GM23248 (cell line): ENCODE measurements at regions not wholly inside any gene's neighbourhood (a gene's known extent, or its start where the extent isn't known, plus 50 kb on each side); places are given as distances from the start of the nearest gene placed in this dataset.

Source experiments
- DNase-seq: peaks from one replicate; pipeline ENCODE4 v3.0.0-alpha.2; 2015
- H2AFZ ChIP-seq: fragments of 200-600 bp; sonication (generic); 2 replicates; pipeline ENCODE4 v1.6.1; 2016; ENCODE audit warnings: antibody characterized with exemption
- H3F3A ChIP-seq: fragments of 200-600 bp; sonication (generic); 2 replicates; pipeline ENCODE4 v1.6.1; 2016; ENCODE audit warnings: mild to moderate bottlenecking, antibody characterized with exemption, mixed run types; ENCODE audit not compliant: insufficient read depth
- H3K27ac ChIP-seq: fragments of 200-600 bp; sonication (generic); 2 replicates; pipeline ENCODE4 v1.5.1; 2016; ENCODE audit warnings: mild to moderate bottlenecking
- H3K27me3 ChIP-seq: fragments of 200-600 bp; sonication (generic); replicated peaks from 2 replicates; pipeline ENCODE4 v1.6.1; 2016; ENCODE audit warnings: mild to moderate bottlenecking; ENCODE audit not compliant: insufficient read depth
- H3K36me3 ChIP-seq: fragments of 200-600 bp; sonication (generic); 2 replicates; pipeline ENCODE4 v1.6.1; 2016; ENCODE audit warnings: low read depth, mild to moderate bottlenecking
- H3K4me1 ChIP-seq: fragments of 200-600 bp; sonication (generic); 2 replicates; pipeline ENCODE4 v1.6.1; 2016; ENCODE audit warnings: mild to moderate bottlenecking; ENCODE audit not compliant: insufficient read depth
- H3K4me2 ChIP-seq: fragments of 200-600 bp; sonication (generic); one replicate; pipeline ENCODE4 v1.6.1; 2016; ENCODE audit warnings: mild to moderate bottlenecking; ENCODE audit not compliant: unreplicated experiment
- H3K4me3 ChIP-seq: fragments of 200-600 bp; sonication (generic); 2 replicates; pipeline ENCODE4 v1.5.1; 2016; ENCODE audit warnings: mild to moderate bottlenecking
- H3K79me2 ChIP-seq: fragments of 200-600 bp; sonication (generic); 2 replicates; pipeline ENCODE4 v1.6.1; 2016; ENCODE audit warnings: mild to moderate bottlenecking; ENCODE audit not compliant: insufficient read depth
- H3K9ac ChIP-seq: fragments of 200-600 bp; sonication (generic); 2 replicates; pipeline ENCODE4 v1.6.1; 2016; ENCODE audit warnings: mild to moderate bottlenecking
- H3K9me2 ChIP-seq: fragments of 200-600 bp; sonication (generic); 2 replicates; pipeline ENCODE4 v1.6.1; 2016; ENCODE audit warnings: mixed run types, mild to moderate bottlenecking, moderate library complexity; ENCODE audit not compliant: insufficient read depth
- H3K9me3 ChIP-seq: fragments of 200-600 bp; sonication (generic); one replicate; pipeline ENCODE4 v1.6.1; 2017; ENCODE audit warnings: low read depth
- H4K20me1 ChIP-seq: fragments of 200-600 bp; sonication (generic); 2 replicates; pipeline ENCODE4 v1.6.0; 2016; ENCODE audit not compliant: insufficient read depth
- EZH2 ChIP-seq: fragments of 200-600 bp; sonication (generic); IDR thresholded peaks from 2 replicates; pipeline ENCODE4 v1.6.1; 2018; ENCODE audit warnings: antibody characterized with exemption, mild to moderate bottlenecking; ENCODE audit not compliant: insufficient read depth, poor library complexity, severe bottlenecking
- EZH2phosphoT487 ChIP-seq: fragments of 200-600 bp; sonication (generic); IDR thresholded peaks from 2 replicates; pipeline ENCODE4 v1.6.1; 2018; ENCODE audit warnings: antibody characterized with exemption, moderate library complexity, mild to moderate bottlenecking, low read depth; ENCODE audit not compliant: insufficient read depth
- WGBS, 2 experiments: methylation state at CpG; one replicate each; pipeline ENCODE4 v1.1.6; 2015 to 2017; ENCODE audit warnings: low lambda C conversion rate in 2 of 2, low coverage in 1 of 2; ENCODE audit errors: missing lambda C conversion rate in 2 of 2; 5-methylcytosine and 5-hydroxymethylcytosine counted together
- in situ Hi-C: fragments of 300-500 bp; cut with MboI; formaldehyde crosslinking; loops from 2 replicates; pipeline ENCODE4 v1.15.0; 2020

DNA sequence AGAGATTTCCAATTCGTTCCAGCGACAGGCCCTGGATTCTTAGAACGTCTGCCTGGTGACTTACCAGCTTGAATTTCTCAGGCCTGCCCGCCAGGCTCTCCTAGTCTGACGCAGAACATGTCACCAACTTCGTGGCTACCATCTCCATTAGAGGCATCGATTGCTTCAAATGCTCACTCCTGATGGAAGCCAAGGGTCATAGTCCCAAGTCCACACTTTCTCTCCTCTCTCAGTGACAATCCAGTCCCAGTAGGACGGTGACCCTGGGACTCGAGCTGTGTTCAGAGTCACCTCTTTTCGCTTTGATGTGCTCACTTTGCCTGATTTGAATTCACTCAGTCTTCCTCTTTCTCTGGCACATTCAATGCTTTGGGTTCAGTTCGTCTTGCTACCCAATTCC, 94.8 kb downstream of the GADD45G start:
- H3K4me3 ChIP-seq: no peak overlapping the region
- H3K9me2 ChIP-seq: no peaks in the 10 kb centered on the region
- no peak overlapping the region for H2AFZ ChIP-seq
- no peaks in the 10 kb centered on the region for H3K9me3 ChIP-seq
- no peaks in the 10 kb centered on the region for H3K79me2 ChIP-seq
- DNase-seq: no peak
- TF ChIP-seq EZH2phosphoT487: no peak
- TF ChIP-seq EZH2: no peak
- H3K36me3 ChIP-seq: no peaks in the 10 kb centered on the region
- no peaks in the 10 kb centered on the region for H4K20me1 ChIP-seq
- no peaks in the 10 kb centered on the region for H3K4me1 ChIP-seq
- H3K27ac ChIP-seq: no peak overlapping the region
- no peak overlapping the region for H3K4me2 ChIP-seq
- WGBS, 2 experiments: 49 to 53% methylated on average over 10 to 11 of the region's 11 CpGs
- in situ Hi-C loops: no loop called here
- no peaks in the 10 kb centered on the region; the same call in 1 of the 2 replicates for H3K27me3 ChIP-seq
- no peak overlapping the region for H3K9ac ChIP-seq
- no peaks in the 10 kb centered on the region for H3F3A ChIP-seq

DNA sequence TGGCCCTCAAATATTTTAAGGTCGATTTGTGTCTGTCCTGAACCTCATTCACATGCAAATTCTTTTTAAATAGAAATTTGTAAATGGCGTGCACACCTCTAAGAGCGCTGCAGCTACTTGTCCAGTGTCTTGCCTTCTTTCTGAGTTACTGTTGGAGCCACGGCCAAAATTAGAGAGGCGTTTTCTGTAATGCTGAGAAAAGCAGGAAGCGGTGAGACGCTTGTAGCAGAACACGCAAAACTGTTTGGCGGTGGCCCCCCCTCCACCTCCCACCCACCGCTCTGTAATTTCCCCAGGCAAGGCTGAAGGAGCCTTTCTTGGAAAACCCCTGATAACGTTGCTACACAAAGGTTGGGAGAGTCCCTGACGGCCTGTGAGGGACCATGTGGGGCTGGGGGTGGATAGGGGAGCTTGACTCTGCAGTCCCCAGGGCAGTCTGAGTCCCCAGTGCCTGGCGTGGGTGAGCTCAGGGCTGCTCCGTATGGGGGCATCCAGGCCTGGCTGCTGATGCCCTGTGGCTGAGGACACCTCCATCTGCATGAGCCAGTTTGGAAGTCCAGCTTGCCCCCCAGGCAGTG, 96.5 kb downstream of the GADD45G start:
- no peaks in the 10 kb centered on the region; the same call in 1 of the 2 replicates for H3K27me3 ChIP-seq
- no peaks in the 10 kb centered on the region for H3K4me1 ChIP-seq
- H4K20me1 ChIP-seq: no peaks in the 10 kb centered on the region
- H3F3A ChIP-seq: no peaks in the 10 kb centered on the region
- no peak overlapping the region for H3K9ac ChIP-seq
- no peaks in the 10 kb centered on the region for H3K9me2 ChIP-seq
- no peak overlapping the region for H2AFZ ChIP-seq
- H3K27ac ChIP-seq: no peak overlapping the region
- DNase-seq: no peak
- no peaks in the 10 kb centered on the region for H3K36me3 ChIP-seq
- 58 to 60% methylated on average over 14 of the region's 14 CpGs for WGBS, 2 experiments
- H3K9me3 ChIP-seq: no peaks in the 10 kb centered on the region
- in situ Hi-C loops: no loop called here
- TF ChIP-seq EZH2phosphoT487: no peak
- TF ChIP-seq EZH2: no peak
- H3K79me2 ChIP-seq: no peaks in the 10 kb centered on the region
- H3K4me2 ChIP-seq: no peak overlapping the region
- H3K4me3 ChIP-seq: no peak overlapping the region

DNA sequence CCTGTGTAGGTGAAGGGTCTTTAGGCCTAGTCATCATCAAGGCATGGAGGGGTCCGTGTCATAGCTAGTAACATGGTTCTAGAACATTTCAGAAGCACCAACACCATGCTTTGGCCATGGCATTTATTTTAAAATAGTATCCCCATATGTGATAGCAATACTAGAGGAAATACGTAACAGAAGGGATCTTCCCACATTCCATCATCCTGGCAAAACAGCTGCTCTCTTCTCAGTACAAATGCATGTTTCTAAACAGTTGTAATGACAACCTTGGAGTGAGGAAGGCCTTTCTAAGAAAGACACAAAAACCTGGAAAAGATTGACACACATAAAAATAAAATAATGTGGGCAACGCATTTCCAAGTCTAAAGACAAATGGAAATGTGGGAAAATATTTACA, 97.6 kb downstream of the GADD45G start:
- DNase-seq: no peak
- no peak overlapping the region for H3K9ac ChIP-seq
- H3K9me2 ChIP-seq: no peaks in the 10 kb centered on the region
- H3K4me1 ChIP-seq: no peaks in the 10 kb centered on the region
- no peak overlapping the region for H3K27ac ChIP-seq
- no peak overlapping the region for H3K4me2 ChIP-seq
- H3F3A ChIP-seq: no peaks in the 10 kb centered on the region
- in situ Hi-C loops: no loop called here
- H3K9me3 ChIP-seq: no peaks in the 10 kb centered on the region
- no peaks in the 10 kb centered on the region for H4K20me1 ChIP-seq
- no peaks in the 10 kb centered on the region for H3K79me2 ChIP-seq
- no peaks in the 10 kb centered on the region for H3K36me3 ChIP-seq
- H2AFZ ChIP-seq: no peak overlapping the region
- no peak overlapping the region for H3K4me3 ChIP-seq
- no peaks in the 10 kb centered on the region; the same call in 1 of the 2 replicates for H3K27me3 ChIP-seq
- TF ChIP-seq EZH2 (no peak), EZH2phosphoT487 (no peak)
- 53 to 56% methylated on average over 3 of the region's 3 CpGs for WGBS, 2 experiments

DNA sequence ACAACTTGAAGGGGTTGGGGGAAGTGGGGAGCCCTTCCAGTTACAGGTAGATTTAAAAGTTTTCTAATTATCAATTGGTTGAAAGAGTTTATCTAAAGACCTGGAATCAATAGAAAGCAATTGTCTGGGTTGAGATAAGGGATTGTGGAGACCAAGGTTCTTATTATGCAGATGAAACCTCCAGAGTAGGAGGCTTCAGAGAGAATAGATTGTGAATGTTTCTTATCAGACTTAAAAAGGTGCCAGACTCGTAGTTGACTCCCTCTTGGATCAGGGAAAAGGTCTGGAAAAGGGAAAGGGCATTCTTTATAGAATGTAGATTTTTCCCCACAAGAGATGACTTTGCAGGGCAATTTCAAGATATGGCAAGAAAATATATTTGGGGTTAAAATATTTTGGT, 100.8 kb downstream of the GADD45G start:
- Histone ChIP-seq H3K4me1 (no peaks in the 10 kb centered on the region), H2AFZ (no peak overlapping the region), H3K27ac (no peak overlapping the region), H3K79me2 (no peaks in the 10 kb centered on the region), H3K9me3 (no peaks in the 10 kb centered on the region), H3K27me3 (no peaks in the 10 kb centered on the region; the same call in 1 of the 2 replicates), H3K36me3 (no peaks in the 10 kb centered on the region), H4K20me1 (no peaks in the 10 kb centered on the region), H3F3A (no peaks in the 10 kb centered on the region), H3K9me2 (no peaks in the 10 kb centered on the region), H3K4me2 (no peak overlapping the region), H3K4me3 (no peak overlapping the region), H3K9ac (no peak overlapping the region)
- DNase-seq: no peak
- whole genome bisulfite sequencing, 2 experiments: 0 to 15% methylated on average over 1 of the region's 1 CpG
- TF ChIP-seq EZH2 (no peak), EZH2phosphoT487 (no peak)
- in situ Hi-C loops: no loop called here

DNA sequence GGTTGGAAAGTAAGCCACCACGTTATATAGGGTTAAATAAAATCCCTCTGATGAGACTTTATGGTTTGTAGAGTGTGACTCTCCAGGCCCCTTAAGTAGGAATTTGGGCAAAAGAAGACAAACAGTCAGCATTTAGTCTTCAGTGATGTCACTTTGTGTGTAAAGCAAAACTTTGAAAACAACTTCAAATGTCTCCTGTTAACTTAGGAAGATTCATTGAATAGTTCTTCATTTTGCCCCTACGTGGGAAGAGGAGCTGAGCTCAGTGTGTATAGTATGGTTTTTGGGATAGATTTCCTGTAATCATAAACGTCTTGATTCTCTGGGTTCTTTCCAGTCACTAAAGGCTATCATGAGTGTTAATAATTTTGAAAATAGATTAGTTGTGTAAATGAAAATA, 101.3 kb downstream of the GADD45G start:
- no peak overlapping the region for H2AFZ ChIP-seq
- no peak overlapping the region for H3K9ac ChIP-seq
- 15 to 20% methylated on average over 3 of the region's 3 CpGs for WGBS, 2 experiments
- H3K9me3 ChIP-seq: no peaks in the 10 kb centered on the region
- no peak overlapping the region for H3K27ac ChIP-seq
- no peaks in the 10 kb centered on the region; the same call in 1 of the 2 replicates for H3K27me3 ChIP-seq
- H3K4me1 ChIP-seq: no peaks in the 10 kb centered on the region
- no peak overlapping the region for H3K4me3 ChIP-seq
- H3K79me2 ChIP-seq: no peaks in the 10 kb centered on the region
- H3K4me2 ChIP-seq: no peak overlapping the region
- no peaks in the 10 kb centered on the region for H4K20me1 ChIP-seq
- DNase-seq: no peak
- H3K9me2 ChIP-seq: no peaks in the 10 kb centered on the region
- in situ Hi-C loops: no loop called here
- H3F3A ChIP-seq: no peaks in the 10 kb centered on the region
- TF ChIP-seq EZH2phosphoT487: no peak
- TF ChIP-seq EZH2: no peak
- no peaks in the 10 kb centered on the region for H3K36me3 ChIP-seq
